GM12892 (cell line): ENCODE measurements at regions not wholly inside any gene's neighbourhood (a gene's known extent, or its start where the extent isn't known, plus 50 kb on each side); places are given as distances from the start of the nearest gene placed in this dataset.

Source experiments
- POLR2AphosphoS5 ChIP-seq: IDR thresholded peaks from 2 replicates; pipeline ENCODE4 v1.6.1; 2011; ENCODE audit warnings: low read depth, low read length, control low read depth
- TAF1 ChIP-seq: IDR thresholded peaks from 2 replicates; pipeline ENCODE4 v1.6.1; 2011; ENCODE audit warnings: low read depth, mild to moderate bottlenecking, control low read depth, low read length, borderline replicate concordance

DNA sequence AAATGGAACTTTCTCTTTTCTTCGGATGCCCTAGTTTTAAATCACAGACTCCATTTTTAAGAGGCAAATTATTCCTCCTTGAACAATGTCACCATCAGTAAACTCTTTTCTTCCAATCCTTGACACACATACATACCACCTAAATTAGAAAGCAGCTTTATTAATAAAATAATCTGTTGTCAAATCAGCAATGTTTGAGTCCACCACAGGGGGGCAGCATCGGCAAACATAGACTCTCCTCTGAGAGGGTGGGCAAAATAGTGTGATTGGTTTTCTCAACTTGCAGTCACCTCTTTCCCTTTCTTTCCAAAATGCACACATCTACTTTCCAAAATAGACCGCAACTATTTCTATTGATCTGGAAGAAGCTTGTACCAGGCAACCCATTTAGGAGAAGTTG is 438.4 kb upstream of the OR4E1 start:
- TF ChIP-seq POLR2AphosphoS5 (no peak), TAF1 (no peak)
